Large intestine (tissue), 3 donors: ENCODE measurements at regions not wholly inside any gene's neighbourhood (a gene's known extent, or its start where the extent isn't known, plus 50 kb on each side); places are given as distances from the start of the nearest gene placed in this dataset.

Experiments
- DNase-seq, 2 donors: peaks; one replicate each; pipeline versions ENCODE4 v3.0.0 to v3.0.0-alpha.2; 2013
- H3K27ac ChIP-seq: one replicate; pipeline ENCODE4 v1.5.1; 2013; ENCODE audit warnings: low read length
- H3K27me3 ChIP-seq: 2 replicates; pipeline ENCODE4 v1.6.1; 2013; ENCODE audit warnings: low read length; ENCODE audit not compliant: control insufficient read depth, insufficient read depth
- H3K36me3 ChIP-seq: 2 replicates; pipeline ENCODE4 v1.6.1; 2013; ENCODE audit warnings: low read length; ENCODE audit not compliant: control insufficient read depth, insufficient read depth
- H3K4me1 ChIP-seq: one replicate; pipeline ENCODE4 v1.6.1; 2013; ENCODE audit warnings: low read length; ENCODE audit not compliant: control insufficient read depth, insufficient read depth
- H3K4me3 ChIP-seq: one replicate; pipeline ENCODE4 v1.5.1; 2013; ENCODE audit warnings: low read length
- H3K9me3 ChIP-seq: one replicate; pipeline ENCODE4 v1.6.1; 2013; ENCODE audit warnings: mild to moderate bottlenecking, low read depth, low read length, moderate library complexity; ENCODE audit not compliant: control insufficient read depth
- WGBS: methylation state at CpG from one replicate; pipeline ENCODE4 v1.1.5; 2013; ENCODE audit warnings: low lambda C conversion rate; ENCODE audit not compliant: insufficient coverage; 5-methylcytosine and 5-hydroxymethylcytosine counted together

DNA sequence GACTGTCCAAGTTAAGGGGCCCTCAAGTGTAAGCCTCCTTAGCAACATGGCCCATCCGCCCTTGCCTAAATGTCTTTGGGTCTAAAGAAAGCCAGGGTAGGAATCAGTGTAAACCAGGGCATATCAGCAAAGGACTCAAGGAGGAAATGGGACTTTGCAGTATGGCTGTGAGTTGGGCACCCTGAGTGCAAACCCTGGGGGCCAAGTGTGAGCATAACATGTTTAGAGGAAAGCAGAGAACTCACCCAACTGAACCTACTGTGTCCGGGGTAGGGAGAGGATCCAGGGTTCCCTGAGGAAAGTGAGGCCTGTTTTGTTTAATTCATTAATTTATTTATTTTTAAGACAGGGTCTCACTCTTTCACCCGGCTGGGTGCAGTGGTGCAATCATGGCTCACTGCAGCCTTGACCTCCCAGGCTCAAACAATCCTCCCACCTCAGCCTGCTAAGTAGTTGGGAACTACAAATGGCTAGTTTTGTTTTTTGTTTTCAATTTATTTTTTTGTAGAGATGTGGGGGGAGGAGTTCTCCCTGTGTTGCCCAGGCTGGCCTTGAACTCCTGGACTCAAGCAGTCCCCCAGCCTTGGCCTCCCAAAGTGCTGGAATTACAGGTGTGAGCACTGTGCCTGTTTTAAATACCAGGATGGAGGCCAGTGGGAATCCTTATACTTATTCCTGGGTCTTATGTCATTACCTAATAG lies 51.0 kb upstream of the ACTR3 start:
- 100% methylated on average over 2 of the region's 3 CpGs for WGBS

DNA sequence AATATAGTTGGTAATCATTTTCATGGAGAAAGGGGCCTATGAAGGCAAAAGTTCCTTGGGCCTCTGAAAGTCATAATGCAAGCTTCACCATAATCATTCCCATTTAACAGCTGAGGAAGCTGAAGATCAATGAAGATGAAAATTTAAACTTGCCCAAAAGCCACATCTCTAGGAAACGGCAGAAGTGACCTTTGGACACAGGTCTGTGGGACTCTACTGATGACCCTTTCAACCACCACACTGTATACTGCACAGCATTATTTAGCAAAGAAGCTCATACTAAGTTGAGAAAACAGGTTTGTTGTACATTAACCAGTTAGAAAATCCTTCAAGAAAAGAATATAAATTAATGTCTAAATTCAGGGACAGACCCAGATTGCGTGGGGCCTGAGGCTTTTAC lies 51.6 kb upstream of the ACTR3 start:
- Histone ChIP-seq H3K36me3 (no peaks in the 10 kb centered on the region), H3K9me3 (no peaks in the 10 kb centered on the region), H3K4me1 (peaks cover 4% of the 10 kb centered on the region), H3K4me3 (no peak overlapping the region), H3K27me3 (no peaks in the 10 kb centered on the region), H3K27ac (no peak overlapping the region)
- no CpG with 5 or more reads among the region's 2 CpGs for whole genome bisulfite sequencing
- no peak for DNase-seq

More for the DNA sequence above, 51.0 kb upstream of the ACTR3 start:
- no peaks in the 10 kb centered on the region for H3K9me3 ChIP-seq
- no peaks in the 10 kb centered on the region for H3K27me3 ChIP-seq
- H3K27ac ChIP-seq, result no peak overlapping the region
- H3K4me1 ChIP-seq, result peaks cover 4% of the 10 kb centered on the region
- no peaks in the 10 kb centered on the region for H3K36me3 ChIP-seq
- H3K4me3 ChIP-seq, result no peak overlapping the region
- no peak for DNase-seq

DNA sequence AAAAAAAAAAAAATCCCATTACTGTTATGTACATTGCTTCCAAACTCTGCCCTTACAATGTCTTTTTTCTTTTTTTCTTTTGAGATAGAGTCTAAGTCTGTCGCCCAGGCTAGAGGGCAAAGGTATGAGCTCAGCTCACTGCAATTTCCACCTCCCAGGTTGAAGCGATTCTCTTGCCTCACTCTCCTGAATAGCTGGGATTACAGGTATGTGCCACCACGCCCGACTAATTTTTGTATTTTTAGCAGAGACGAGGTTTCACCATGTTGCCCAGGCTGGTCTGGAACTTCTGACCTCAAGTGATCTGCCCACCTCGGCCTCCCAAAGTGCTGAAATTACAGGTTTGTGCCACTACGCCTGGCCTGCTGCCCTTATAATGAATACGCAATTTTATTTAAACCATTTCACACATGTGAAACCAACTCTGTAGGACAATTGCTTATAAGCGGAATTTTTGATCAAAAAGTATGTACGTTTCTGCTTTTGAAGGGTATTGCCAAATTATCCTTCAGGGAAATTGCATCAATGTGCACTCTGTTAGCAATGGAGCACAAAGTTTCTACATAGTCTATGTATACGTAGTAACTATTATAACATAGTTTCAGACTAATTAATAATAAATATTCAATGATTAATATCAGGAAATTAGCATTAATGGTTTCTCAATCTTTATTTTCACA lies 55.7 kb upstream of the ACTR3 start:
- H3K27ac ChIP-seq, result peak overlapping the region; percentile 18
- H3K36me3 ChIP-seq, result no peaks in the 10 kb centered on the region
- 93% methylated on average over 3 of the region's 11 CpGs for WGBS
- peak; percentile 55 to 73 for DNase-seq
- H3K4me3 ChIP-seq, result no peak overlapping the region
- H3K27me3 ChIP-seq, result no peaks in the 10 kb centered on the region
- H3K4me1 ChIP-seq, result peaks cover 4% of the 10 kb centered on the region
- no peaks in the 10 kb centered on the region for H3K9me3 ChIP-seq

DNA sequence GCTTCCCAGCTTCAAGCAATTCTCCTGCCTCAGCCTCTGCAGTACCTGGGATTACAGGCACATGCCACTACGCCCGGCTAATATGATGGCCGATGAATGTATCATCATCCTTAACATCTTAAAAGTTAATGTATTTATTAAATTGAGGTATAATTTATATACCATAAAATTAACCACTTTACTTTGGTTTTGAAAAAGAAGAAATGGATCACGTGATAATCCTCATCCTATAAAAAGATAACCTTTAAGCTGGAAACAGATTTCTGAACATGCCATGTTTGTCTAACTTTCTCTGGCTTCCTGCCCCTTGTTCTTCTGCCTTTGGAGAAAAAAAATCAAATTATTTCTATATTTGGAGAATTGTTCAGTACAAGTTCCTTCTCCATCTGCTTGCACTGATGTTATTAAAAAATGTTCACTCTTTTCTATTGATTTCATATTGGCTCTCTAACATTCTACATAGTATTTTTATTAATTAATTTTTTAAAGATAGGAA lies 57.0 kb upstream of the ACTR3 start:
- WGBS, result 83% methylated on average over 1 of the region's 4 CpGs
- Histone ChIP-seq H3K4me3 (no peak overlapping the region), H3K27ac (no peak overlapping the region), H3K27me3 (no peaks in the 10 kb centered on the region), H3K36me3 (no peaks in the 10 kb centered on the region), H3K9me3 (no peaks in the 10 kb centered on the region), H3K4me1 (peaks cover 4% of the 10 kb centered on the region)
- no peak for DNase-seq

DNA sequence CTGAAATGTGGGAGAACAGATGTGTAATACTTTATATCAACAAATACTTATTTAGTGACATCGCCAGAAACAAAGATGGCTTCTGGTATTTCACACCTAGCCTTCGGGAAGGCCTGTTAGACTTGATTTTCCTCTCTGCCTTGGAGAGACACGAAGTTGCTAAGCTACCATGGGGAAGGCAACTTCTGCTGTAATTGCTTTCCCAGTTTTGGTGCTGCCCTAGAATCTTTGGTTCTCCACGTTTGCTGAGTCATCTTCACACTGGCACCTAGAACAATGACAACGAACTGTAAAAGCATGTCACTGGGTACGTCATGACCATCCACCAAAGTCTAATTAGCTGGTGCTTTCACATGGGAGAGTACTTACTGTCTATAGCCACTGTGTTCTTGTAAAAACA lies 58.7 kb upstream of the ACTR3 start:
- H3K36me3 ChIP-seq, result no peaks in the 10 kb centered on the region
- DNase-seq, result no peak
- H3K27me3 ChIP-seq, result no peaks in the 10 kb centered on the region
- no peak overlapping the region for H3K27ac ChIP-seq
- H3K4me3 ChIP-seq, result no peak overlapping the region
- H3K4me1 ChIP-seq, result peaks cover 7% of the 10 kb centered on the region
- H3K9me3 ChIP-seq, result no peaks in the 10 kb centered on the region
- WGBS, result no CpG with 5 or more reads among the region's 6 CpGs

DNA sequence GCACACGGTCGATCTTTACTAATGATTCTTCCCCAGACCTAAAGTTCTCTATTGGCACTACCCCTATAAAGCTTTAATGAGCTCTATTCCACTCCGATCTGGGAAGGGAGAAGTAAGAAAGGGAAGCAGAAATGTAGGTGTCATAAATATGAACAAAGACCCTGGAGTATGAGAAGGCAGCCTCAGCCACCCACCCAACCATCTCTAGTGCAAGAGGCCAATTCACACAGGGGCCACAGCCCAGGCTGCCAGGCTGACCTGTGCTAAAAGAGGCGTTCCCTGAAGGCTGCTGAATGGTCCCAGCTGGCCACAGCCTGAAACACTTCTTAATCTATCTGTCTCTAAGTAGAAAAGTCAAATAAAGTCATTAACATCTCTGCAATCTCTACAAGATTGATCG lies 60.1 kb upstream of the ACTR3 start:
- Histone ChIP-seq H3K4me1 (peaks cover 7% of the 10 kb centered on the region), H3K36me3 (no peaks in the 10 kb centered on the region), H3K4me3 (no peak overlapping the region), H3K9me3 (no peaks in the 10 kb centered on the region), H3K27me3 (no peaks in the 10 kb centered on the region), H3K27ac (no peak overlapping the region)
- no peak for DNase-seq
- WGBS, result no CpG with 5 or more reads among the region's 5 CpGs

DNA sequence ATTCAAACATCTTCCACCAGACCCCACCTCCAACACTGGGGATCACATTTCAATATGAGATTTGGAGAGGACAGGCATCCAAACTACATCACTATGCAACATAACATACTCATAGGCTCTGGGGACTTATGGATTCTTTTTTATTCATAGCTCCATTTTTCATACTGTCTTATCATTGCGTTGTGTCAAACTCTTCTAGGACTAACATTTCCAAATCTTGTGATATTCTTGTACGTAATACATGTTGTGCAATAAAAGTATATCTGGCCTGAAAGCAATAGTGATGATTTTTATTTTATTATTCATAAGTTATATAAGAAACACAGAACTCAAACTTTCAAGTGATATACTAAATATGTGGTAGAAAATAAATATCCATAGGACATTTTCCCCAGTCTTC lies 60.6 kb upstream of the ACTR3 start:
- no peak overlapping the region for H3K4me3 ChIP-seq
- WGBS, result 95% methylated on average over 2 of the region's 2 CpGs
- no peak overlapping the region for H3K27ac ChIP-seq
- no peak for DNase-seq
- no peaks in the 10 kb centered on the region for H3K36me3 ChIP-seq
- no peaks in the 10 kb centered on the region for H3K27me3 ChIP-seq
- no peaks in the 10 kb centered on the region for H3K9me3 ChIP-seq
- peaks cover 7% of the 10 kb centered on the region for H3K4me1 ChIP-seq

DNA sequence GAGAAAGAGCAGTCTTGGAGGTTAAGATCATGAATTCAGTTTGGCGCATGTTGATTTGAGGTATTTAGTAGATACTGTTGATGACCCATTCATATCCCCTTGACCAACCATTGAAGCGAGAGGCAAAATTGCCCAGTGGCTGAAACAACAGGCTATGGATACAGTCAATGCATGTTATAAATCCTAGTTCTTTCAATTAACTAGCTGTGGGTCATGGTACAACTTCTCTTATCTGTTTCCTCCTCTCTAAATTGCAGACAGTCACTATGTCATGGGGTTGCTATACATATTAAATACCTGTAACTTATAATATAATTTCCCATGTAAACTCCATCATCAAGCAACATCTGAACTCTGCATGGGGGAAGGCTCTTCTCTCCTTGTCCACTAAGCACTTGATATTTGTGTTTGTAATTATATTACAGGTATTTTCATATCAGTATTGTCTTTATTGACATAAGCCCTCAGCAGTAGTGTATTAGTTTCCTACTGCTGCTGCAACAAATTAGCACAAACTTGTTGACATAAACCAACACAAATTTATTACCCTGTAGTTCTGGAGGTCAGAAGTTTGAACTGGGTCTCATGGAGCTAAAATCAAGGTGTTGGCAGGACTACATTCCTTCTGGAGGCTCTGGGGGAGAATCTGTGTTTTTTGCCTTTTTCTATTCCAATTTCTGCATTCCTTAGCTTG lies 61.7 kb upstream of the ACTR3 start:
- no peaks in the 10 kb centered on the region for H3K9me3 ChIP-seq
- 50% methylated on average over 1 of the region's 2 CpGs for WGBS
- H3K4me1 ChIP-seq, result peaks cover 7% of the 10 kb centered on the region
- peak in 1 of 2 donors; percentile 63 for DNase-seq
- no peak overlapping the region for H3K4me3 ChIP-seq
- H3K27ac ChIP-seq, result peak overlapping the region; percentile 11
- H3K36me3 ChIP-seq, result no peaks in the 10 kb centered on the region
- H3K27me3 ChIP-seq, result no peaks in the 10 kb centered on the region

DNA sequence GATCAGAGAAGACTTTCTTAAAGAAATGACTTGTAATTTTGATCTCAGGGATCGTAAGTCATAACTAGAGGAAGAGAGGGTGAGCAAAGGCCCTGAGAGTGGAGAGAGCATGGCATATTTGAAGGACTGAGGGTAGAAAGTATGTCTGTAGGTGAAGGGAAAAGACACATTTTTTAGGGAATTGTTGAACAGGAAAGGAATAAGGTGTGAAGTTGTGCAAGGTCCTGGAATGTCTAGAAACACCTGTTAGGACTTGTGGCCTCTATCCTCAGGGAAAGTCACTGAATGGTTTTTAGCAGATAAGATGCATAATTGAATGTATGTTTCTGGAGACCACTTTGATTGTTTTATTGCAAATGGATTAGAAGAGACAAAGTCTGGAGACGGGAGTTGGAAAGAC lies 62.5 kb upstream of the ACTR3 start:
- H3K9me3 ChIP-seq, result no peaks in the 10 kb centered on the region
- H3K27ac ChIP-seq, result peak overlapping the region; percentile 11
- H3K4me3 ChIP-seq, result no peak overlapping the region
- H3K4me1 ChIP-seq, result peaks cover 7% of the 10 kb centered on the region
- no peaks in the 10 kb centered on the region for H3K36me3 ChIP-seq
- 100% methylated on average over 1 of the region's 2 CpGs for WGBS
- H3K27me3 ChIP-seq, result no peaks in the 10 kb centered on the region
- DNase-seq, result no peak

DNA sequence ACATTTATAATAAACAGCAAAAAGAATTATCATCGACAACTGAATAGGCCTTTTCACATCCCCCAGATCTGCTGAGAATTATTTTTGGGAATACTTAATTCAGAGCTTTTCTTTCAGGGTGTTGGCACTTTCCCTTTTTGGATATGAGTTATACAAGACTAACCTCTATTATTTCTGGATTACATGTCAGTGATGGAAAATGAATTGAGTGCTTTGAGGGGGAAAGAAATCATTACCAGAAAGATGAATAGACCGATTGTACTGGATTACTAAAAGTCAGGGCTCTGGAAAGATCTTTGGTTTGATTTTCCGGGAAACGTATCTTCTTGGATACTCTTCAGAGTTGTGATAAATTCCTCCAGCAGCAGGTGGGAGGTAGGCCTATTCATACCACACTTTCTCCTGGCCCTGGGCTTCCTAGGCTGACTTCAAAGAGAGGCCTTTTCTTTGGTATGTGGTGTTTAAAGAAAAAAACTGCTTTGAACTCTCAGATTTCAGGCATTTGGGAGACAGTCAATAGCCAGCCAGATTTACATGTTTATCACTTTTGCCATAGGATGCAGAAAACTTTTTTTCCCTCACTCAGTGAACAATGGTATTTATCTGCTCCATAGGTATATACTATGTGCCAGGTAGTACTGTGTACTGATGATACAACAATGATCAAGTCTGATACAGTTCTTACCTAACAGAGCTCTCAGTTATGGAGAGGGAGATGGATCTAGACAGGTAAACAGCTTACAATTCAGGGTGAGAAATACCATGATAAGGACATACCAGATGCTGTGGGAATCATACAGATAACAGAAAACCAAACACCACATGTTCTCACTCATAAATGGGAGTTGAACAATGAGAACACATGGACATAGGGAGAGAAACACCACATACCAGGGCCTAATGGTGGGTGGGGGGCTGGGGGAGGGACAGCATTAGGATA lies 63.3 kb upstream of the ACTR3 start:
- no peak overlapping the region for H3K4me3 ChIP-seq
- WGBS, result no CpG with 5 or more reads among the region's 4 CpGs
- peaks cover 7% of the 10 kb centered on the region for H3K4me1 ChIP-seq
- no peak for DNase-seq
- H3K27me3 ChIP-seq, result no peaks in the 10 kb centered on the region
- H3K9me3 ChIP-seq, result no peaks in the 10 kb centered on the region
- H3K27ac ChIP-seq, result no peak overlapping the region
- H3K36me3 ChIP-seq, result no peaks in the 10 kb centered on the region
